GM19452 (cell line): ENCODE measurements at regions not wholly inside any gene's neighbourhood (a gene's known extent, or its start where the extent isn't known, plus 50 kb on each side); places are given as distances from the start of the nearest gene placed in this dataset.
"Not testable (repeated sequence)": the region's sequence is repeated elsewhere in the genome, so short reads cannot be mapped to it uniquely, and the experiment has no call there.

Experiments used
- ATAC-seq: cut with Tn5 transposase; IDR thresholded peaks from one replicate; pipeline ENCODE4 v1.9.1; 2021; ENCODE audit not compliant: unreplicated experiment

DNA sequence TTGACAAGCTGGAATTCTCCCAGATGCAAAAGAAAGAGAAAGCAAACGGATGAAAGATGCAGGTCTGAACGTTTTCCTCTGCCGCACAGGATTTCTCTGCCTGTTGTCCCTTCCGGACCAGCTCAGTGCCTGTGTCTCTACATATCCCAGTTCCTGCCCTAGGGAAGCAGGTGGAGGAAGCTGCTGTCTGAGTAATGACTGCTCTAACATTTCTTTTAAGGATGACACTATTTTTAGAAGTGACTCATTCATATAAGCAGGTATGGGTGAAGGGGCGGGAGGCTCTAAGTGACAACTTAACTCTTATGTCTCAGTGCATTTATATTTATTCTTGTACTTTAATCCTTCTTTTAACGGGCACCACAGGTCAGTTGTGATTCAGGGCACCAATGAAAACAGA is 128.8 kb downstream of the SLC24A2 start:
- no peak for ATAC-seq

DNA sequence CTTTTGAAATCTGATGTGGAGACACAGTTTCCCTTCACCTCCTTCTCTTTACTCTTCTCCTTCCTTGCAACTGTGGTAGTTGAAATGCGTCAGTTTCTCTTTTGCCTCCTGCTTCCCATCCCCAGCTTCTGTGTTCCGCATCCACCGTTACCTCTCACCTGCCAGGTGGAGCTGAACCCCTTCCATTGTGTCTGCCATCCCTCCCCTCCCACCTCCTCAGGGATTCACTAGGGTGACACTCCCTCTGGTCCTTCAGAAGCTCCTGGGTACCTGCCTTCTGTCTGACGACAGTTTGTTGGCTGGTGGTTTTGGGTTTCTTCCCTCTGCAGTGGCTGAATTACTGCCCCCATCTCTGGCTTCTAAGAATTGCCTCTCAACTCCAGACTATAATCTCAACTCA is 132.1 kb downstream of the SLC24A2 start:
- ATAC-seq, result no peak

DNA sequence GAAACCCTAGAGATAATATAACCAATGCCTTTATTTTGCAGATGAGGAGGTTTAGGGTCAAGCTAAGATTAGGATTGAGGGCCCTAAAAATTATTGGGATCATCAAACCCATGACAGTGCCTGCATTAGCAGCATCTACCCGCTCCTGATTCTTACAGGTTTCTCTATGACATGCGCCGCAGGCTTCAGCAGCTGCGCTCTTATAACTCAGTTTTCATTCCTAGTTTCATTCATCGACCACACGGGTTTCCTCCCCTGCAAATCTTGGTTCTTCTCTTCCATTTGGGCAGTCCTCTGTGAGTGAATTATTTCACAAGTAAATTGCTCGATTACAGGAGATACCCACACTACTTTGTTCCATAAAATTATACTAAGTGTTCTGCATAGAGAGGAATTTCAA is 137.2 kb downstream of the SLC24A2 start:
- ATAC-seq, result no peak

DNA sequence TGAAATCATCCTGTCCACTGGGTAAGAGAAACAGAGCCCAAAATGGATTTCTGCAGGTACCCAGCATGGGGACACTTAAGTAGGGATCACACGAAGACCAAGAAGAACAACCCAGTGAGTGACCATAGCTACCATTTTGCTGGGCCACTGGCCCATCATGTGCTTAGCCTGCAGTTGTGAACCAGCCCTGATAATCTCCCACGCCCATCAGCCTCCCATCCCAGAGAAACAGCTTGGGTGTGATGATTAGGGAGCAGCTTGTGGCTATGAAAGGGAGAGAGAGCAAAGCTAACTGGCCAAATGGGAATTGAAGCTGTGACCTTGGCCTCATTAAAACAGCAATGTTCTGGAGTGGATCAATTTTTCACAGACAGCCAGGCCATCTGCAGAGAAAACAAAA is 138.5 kb downstream of the SLC24A2 start:
- no peak for ATAC-seq

- no peak for ATAC-seq
These were observed 139.3 kb downstream of the SLC24A2 start for GRCh38 chr9:19649336-19650041.

GRCh38 chr9:19648672-19649071 is 140.2 kb downstream of the SLC24A2 start:
- no peak for ATAC-seq

DNA sequence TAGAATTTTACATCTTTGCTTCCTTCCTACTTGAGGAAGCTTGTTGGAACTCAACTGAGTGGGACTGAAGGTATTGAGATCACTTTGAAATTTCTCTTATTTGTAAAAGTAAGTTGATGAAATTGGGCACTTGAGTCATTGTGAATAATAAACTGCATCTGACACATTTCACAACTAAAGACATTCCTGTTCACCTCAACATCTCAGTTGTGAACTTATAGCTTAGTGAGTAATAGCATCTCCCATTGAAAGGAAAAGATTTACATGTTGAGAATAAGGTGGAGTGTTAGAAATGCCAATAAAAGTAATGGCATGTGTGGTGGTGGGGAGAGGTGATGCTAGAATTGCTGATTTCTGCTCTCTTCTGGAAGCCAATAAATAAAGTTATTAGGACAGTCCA is 145.0 kb downstream of the SLC24A2 start:
- ATAC-seq, result no peak

DNA sequence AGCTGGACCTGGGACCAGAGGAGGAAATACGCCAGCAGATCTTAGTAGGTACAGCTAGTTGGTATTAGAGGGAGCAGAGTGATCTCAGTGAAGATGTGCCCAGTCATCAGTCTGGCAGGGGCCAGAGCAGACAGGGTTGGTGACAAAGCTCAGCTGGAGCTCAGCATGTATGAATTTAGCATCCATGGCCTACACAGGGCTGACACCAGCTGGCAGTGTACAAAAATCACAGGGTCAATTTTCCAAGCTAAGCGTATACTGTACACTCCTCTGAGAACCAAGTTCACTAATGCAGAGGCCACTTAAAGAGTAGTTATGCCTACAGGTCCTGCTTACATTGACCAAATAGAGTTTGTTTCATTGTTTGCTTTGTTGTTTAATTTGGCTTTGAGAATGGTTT is 146.6 kb downstream of the SLC24A2 start:
- no peak for ATAC-seq

DNA sequence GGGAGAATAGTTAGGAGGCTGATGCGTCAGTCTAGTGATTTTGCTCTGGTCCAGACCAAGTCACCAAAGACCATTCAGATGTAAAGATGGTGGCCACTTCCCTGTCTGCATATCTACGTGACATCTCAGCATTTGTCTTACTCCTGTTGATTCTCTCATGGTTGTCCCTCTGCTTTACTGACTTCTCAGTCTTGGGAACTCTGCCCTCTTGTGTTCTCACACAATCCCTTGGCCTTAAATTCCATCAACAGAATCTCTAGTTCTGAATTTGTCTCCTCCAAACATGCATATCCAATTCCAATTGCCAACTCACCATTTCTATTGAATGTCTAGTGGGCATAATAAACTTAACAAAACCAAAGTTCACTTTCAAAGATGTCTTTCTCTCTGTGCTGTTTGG is 147.8 kb downstream of the SLC24A2 start:
- no peak for ATAC-seq

DNA sequence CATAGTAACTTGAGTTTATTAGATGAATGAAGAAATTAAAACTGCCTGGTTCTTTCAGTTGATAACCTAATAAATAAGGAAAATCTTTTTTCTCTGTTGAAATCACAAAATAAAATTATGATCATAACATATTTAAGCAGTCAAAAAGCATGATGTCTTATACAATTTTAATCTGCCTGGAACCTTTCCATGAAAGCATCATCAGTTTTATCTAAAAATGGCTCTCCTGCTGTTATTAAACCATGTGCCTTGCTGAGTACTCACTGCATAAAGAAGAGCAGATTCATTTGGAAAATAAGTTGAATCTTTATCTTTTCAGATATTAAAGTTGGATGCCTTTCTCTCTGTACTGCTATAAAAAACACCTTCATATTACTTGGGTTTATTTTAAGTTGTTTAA is 148.8 kb downstream of the SLC24A2 start:
- ATAC-seq, result no peak

GRCh38 chr9:19637084-19637483 is 151.8 kb downstream of the SLC24A2 start:
- no peak for ATAC-seq

DNA sequence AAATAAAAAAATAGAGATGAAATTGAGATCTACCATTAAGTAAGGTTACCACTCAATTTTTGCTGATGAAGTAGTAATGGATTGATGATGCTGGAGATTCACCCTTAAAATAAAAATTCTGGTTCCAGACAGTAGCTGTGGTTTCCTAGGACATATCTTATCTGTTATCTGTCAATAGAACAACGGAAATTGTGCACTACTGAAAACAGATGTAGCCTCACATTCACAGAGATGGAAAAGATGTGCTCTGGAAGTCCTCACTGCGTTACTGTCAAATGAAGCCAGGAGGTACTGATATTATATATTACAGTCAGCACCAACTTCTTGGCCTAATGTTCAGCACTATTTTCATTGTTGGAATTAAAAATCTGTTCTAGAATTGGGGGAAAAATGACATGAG is 154.0 kb downstream of the SLC24A2 start:
- ATAC-seq, result no peak

DNA sequence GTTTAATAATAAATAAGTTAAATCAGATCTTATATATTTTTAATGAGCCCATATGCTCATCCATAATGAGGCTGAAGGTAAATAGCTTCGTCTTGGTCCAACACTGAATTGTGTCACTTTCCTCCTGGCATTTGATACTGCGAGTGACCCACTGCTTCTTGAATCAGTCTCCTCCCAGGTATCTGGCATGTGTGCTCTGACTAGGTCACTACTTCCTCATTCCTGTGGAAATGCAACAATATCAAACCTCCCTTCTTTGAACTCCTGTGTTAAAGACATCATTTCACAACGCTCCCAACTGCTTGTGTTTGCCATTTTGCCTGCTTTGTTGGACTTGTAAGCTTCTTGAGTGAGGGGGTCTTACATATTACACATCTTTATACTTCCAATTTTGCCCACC is 157.7 kb downstream of the SLC24A2 start:
- no peak for ATAC-seq

DNA sequence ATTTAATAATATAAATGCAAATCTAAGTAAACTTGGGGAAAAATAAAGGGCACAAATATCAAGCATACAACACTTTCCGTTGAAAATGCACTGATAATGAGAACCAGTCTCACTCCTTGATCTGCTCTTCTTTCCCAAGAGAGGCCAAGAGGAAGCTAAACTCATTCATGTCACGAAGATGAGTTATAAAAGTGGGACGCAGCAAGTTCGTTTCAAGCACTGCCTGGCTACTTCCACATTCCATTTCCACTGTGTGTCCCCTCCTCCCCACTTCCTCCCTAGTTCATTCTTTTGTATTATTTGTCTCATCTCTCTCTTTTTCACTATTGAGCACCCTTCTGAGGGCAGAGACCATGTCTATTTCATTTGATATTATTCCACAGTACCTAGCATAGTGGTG is 158.1 kb downstream of the SLC24A2 start:
- ATAC-seq, result no peak

- ATAC-seq, result no peak
These were observed 159.3 kb downstream of the SLC24A2 start for GRCh38 chr9:19629488-19629887.

DNA sequence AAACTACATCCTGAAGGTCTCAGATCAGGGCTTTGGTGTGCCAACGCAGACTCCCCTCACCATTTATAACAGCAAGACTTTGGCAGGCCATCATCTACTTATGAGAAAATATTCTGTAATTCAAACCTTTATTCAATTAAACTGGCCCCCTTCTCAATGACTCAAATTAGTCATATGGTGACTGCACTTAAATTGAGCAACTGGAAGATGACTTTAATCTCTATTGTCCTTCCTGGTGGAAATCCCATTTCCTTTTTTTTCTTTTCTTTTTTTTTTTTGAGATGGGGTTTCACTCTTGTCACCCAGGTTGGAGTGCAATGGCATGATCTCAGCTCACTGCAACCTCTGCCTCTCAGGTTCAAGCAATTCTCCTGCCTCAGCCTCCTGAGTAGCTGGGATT is 163.4 kb downstream of the SLC24A2 start:
- ATAC-seq, result not testable (repeated sequence)

- no peak for ATAC-seq
These were observed 164.3 kb downstream of the SLC24A2 start for GRCh38 chr9:19624519-19624918.

DNA sequence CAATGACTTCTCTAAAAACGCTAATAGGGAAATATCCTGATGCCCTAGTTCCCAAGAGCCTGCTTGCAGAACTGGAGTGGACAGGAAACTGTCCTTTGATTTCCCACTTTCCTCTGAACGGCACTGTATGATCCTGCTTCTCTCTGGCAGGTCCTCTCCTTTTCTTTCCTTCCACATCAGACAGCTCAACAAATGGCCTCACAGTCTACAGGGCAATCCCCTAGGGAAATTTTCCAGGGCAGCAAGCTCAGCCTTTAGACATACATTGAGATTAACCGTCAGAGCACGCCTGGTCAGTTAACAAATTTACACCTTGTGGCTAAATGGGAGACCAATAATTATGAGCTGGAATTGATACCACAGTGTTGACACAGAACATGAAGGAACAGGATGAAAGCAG is 164.9 kb downstream of the SLC24A2 start:
- ATAC-seq, result no peak

GRCh38 chr9:19620326-19620725 is 168.5 kb downstream of the SLC24A2 start:
- no peak for ATAC-seq

DNA sequence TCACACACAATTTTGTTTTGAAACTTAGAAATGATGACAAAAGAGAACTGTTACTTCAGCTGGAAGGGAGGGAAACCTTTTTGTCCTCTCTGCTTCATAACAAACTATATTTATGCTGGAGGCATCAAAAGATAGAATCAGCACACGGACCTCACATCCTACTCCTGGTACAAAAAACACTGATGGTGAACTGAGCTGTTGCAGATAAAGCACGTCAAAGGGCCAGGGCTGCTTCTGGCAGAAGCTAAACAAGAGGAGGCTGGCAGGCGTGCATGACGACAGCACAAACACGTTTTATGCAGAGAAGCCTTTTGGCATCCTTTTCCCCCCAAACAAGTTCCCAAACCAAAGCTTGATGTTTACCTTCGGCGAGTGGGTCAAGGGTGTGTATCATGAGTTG is 169.6 kb downstream of the SLC24A2 start:
- ATAC-seq, result no peak

DNA sequence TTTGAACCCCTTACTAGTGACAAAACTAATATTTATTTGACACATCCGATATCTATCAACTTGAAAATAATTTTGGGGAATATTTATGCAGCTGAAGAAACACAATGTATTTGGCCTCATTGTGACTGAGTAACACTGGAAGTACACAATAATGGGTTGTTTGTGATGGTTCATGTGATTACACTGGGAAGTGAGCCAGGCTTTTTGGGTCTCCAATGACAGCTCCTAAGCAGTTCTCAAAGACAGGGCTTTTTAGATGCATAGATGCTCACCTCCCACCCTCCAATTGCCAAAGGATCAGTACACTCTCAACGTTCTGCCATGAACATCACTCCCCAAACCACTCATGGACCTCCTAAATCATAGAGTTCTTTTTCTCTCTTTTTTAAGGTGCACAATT is 170.0 kb downstream of the SLC24A2 start:
- ATAC-seq, result no peak

DNA sequence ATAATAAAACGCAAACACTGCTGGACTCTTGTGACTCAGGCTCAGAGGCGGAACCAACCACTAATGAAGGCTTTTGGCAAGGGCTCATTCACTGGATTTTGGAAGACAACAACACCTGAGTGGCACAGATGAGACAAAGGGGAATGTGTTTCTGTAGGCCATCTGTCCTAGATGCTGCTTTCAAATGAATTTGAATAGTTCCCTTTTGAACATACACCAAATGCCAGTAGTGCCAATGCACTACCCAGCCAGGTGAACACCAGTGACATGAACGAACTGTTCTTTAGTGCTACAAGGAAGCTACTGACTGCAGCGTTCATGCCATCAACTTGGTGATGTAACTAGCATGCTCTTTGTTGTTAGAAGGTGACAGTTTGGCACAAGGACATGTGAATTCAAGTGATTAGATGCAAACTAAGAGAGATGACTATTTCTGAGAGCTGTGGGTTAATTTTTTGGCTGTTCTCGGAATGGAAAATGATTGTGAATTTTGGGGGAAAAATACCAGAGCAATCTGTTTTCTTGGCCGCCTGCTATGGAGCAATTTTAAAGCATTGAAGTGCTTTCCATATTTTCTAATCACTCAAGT is 173.7 kb downstream of the SLC24A2 start:
- ATAC-seq, result no peak

DNA sequence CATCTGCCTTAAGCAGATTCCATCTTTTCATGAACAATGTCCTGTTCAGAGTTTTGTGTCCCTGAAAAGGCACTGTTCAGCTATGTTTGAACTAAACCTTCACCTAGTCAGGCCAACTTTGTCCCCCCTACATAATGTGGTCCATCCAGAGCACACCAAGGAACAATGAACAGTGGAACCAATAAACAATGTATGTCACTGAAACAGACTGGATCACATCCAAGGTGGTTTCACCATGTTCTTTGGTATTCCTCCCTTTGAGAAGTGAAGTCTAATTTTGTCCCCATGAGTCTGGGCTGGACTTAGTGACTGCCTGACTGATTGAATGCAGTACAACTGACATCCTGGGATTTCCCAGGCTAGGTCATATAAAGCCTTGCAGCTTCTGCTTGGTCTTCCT is 174.5 kb downstream of the SLC24A2 start:
- no peak for ATAC-seq
